ENCODE measurements at regions not wholly inside any gene's neighbourhood (a gene's known extent, or its start where the extent isn't known, plus 50 kb on each side); places are given as distances from the start of the nearest gene placed in this dataset.

GRCh38 chr12:13496111-13496510, 299.6 kb downstream of the EMP1 start:
- no peak for DNase-seq (ENCODE audit: low read depth)
- H3K4me3 ChIP-seq (ENCODE audit: low read depth, low read length): no peak overlapping the region
- TF ChIP-seq, protein P1, sequence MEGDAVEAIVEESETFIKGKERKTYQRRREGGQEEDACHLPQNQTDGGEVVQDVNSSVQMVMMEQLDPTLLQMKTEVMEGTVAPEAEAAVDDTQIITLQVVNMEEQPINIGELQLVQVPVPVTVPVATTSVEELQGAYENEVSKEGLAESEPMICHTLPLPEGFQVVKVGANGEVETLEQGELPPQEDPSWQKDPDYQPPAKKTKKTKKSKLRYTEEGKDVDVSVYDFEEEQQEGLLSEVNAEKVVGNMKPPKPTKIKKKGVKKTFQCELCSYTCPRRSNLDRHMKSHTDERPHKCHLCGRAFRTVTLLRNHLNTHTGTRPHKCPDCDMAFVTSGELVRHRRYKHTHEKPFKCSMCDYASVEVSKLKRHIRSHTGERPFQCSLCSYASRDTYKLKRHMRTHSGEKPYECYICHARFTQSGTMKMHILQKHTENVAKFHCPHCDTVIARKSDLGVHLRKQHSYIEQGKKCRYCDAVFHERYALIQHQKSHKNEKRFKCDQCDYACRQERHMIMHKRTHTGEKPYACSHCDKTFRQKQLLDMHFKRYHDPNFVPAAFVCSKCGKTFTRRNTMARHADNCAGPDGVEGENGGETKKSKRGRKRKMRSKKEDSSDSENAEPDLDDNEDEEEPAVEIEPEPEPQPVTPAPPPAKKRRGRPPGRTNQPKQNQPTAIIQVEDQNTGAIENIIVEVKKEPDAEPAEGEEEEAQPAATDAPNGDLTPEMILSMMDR (IDR thresholded peaks at IDR 0.05; ENCODE audit: insufficient read depth, low read depth, low read length, missing control alignments): no peak

GRCh38 chr12:13489246-13489645, 292.7 kb downstream of the EMP1 start:
- TF ChIP-seq, protein P1 (IDR thresholded peaks at IDR 0.05; ENCODE audit: insufficient read depth, low read depth, low read length, missing control alignments): no peak
- H3K4me3 ChIP-seq (ENCODE audit: low read depth, low read length): no peak overlapping the region
- DNase-seq (ENCODE audit: low read depth): no peak

GRCh38 chr12:13487326-13487725, 290.8 kb downstream of the EMP1 start:
- no peak for DNase-seq (ENCODE audit: low read depth)
- TF ChIP-seq, protein P1 (IDR thresholded peaks at IDR 0.05; ENCODE audit: insufficient read depth, low read depth, low read length, missing control alignments): no peak

DNA sequence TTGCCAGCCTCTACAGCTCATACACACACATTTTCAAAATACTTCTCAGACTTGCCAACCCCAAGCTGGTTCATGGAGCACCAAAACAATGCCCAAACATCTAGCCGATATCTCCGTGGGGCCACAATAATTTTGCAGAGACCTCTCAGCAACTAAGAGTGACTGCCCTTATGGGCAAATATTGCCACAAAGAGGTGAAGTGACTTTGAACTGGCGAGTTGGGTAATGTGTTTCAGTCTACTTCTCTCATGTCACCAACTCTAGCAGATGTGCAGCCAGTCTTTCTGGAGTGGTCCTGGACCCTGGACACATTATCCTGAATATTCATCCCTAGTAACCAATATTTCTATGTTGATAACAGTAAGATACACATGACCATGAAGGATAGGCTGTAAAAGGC, 290.3 kb downstream of the EMP1 start:
- DNase-seq (ENCODE audit: low read depth): no peak
- TF ChIP-seq, protein P1 (IDR thresholded peaks at IDR 0.05; ENCODE audit: insufficient read depth, low read depth, low read length, missing control alignments): no peak
- H3K4me3 ChIP-seq (ENCODE audit: low read depth, low read length): no peak overlapping the region

More at GRCh38 chr12:13487326-13487725, 290.8 kb downstream of the EMP1 start:
- H3K4me3 ChIP-seq (ENCODE audit: low read depth, low read length): no peak overlapping the region

DNA sequence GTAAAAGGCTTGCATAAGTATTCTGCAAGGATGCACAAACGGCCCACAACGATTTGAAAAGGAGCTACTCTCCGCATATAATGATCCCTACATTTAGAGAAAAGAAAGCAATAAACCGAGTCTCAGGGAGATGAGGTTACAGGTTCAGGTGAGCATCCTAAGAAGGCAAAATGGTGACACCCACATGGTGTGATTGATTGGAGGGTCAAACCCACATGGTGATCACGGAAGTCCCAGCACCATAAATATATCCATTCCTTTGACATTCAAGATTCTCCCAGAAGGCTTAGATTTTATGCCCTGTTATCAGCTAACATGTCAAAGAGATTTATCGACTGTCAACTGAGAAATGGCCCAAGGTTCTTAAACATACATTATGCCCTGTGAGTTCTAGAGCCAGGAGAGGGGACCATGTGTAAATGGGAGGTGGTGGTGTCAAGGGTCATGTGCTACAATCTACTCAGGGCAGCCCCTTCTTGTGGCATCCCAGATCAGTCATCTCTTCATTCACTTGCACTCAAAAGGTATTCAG, 282.2 kb downstream of the EMP1 start:
- H3K4me3 ChIP-seq (ENCODE audit: low read depth, low read length): no peak overlapping the region
- TF ChIP-seq, protein P1 (IDR thresholded peaks at IDR 0.05; ENCODE audit: insufficient read depth, low read depth, low read length, missing control alignments): no peak
- DNase-seq (ENCODE audit: low read depth): no peak

- H3K4me3 ChIP-seq (ENCODE audit: low read depth, low read length): no peak overlapping the region
- TF ChIP-seq, protein P1 (IDR thresholded peaks at IDR 0.05; ENCODE audit: insufficient read depth, low read depth, low read length, missing control alignments): no peak
- peak; percentile 56 for DNase-seq (ENCODE audit: low read depth)
Observed at GRCh38 chr12:13474381-13474780, 277.9 kb downstream of the EMP1 start.

GRCh38 chr12:13472690-13473089, 276.2 kb downstream of the EMP1 start:
- no peak overlapping the region for H3K4me3 ChIP-seq (ENCODE audit: low read depth, low read length)
- TF ChIP-seq, protein P1 (IDR thresholded peaks at IDR 0.05; ENCODE audit: insufficient read depth, low read depth, low read length, missing control alignments): no peak
- peak; percentile 89 for DNase-seq (ENCODE audit: low read depth)
